Mesothelial cell of epicardium (in vitro differentiated cells): ENCODE measurements at regions not wholly inside any gene's neighbourhood (a gene's known extent, or its start where the extent isn't known, plus 50 kb on each side); places are given as distances from the start of the nearest gene placed in this dataset.

Source experiments
- DNase-seq, 2 experiments: peaks; one replicate each; pipeline ENCODE4 v3.0.0; 2021; ENCODE audit warnings: low spot score in 2 of 2; ENCODE audit not compliant: unreplicated experiment in 2 of 2
- H3K27ac Mint-ChIP-seq: 2 replicates; pipeline ENCODE4 v1.8.0; 2021; ENCODE audit warnings: mixed read lengths
- H3K27me3 Mint-ChIP-seq: 2 replicates; pipeline ENCODE4 v1.8.0; 2021; ENCODE audit warnings: low read depth, mixed read lengths
- H3K36me3 Mint-ChIP-seq: 2 replicates; pipeline ENCODE4 v1.8.0; 2021; ENCODE audit warnings: mixed read lengths
- H3K4me1 Mint-ChIP-seq: 2 replicates; pipeline ENCODE4 v1.8.0; 2021; ENCODE audit warnings: mixed read lengths
- H3K4me3 Mint-ChIP-seq: 2 replicates; pipeline ENCODE4 v1.8.0; 2021; ENCODE audit warnings: mild to moderate bottlenecking, moderate library complexity, mixed read lengths
- H3K9me3 Mint-ChIP-seq: 2 replicates; pipeline ENCODE4 v1.8.0; 2021; ENCODE audit warnings: mixed read lengths
- TF ChIP-seq, protein P1 (sequence below): fragments of 200-600 bp; sonication (generic); IDR thresholded peaks from one replicate; pipeline ENCODE4 v1.5.0; 2021; ENCODE audit warnings: antibody characterized with exemption; ENCODE audit not compliant: unreplicated experiment

DNA sequence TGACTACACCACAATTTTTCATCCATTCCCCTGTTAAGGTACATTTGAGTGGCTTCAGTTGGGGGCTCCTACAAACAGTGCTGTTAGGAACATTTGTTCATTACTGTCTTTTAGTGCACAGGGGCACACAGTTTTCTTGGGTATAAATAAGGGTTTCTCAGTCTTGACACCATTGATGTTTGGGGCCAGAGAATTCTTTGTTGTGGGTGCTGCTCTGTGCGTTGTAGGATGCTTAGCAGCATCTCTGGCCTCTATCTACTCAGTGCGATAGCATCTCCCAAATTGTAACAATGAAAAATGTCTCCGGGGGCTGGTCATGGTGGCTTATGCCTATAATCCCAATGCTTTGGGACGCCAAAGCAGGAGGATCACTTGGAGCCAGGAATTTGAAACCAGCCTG lies 153.0 kb upstream of the MYL2 start:
- H3K27me3 Mint-ChIP-seq, result peaks cover 2% of the 10 kb centered on the region
- H3K27ac Mint-ChIP-seq, result no peak overlapping the region

DNA sequence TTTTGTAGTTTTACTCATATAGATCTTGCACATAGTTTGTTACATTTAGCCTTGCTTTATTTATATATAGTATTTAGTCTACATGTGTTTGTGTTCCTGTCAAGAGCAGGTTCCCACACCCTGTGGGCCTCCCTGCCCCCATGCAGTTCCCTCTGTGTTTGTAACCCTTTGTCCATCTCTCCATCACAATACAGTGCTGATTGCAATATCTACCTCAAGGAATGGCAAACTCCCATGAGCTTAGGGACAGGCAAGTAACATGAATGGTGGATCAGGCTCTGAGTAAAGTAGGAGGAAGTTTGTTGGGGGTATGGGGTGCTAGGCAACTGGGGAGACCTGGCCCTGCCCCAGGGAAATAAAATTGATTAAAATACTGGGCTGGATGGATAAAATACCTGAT lies 151.9 kb upstream of the MYL2 start:
- H3K27me3 Mint-ChIP-seq, result no peaks in the 10 kb centered on the region
- H3K27ac Mint-ChIP-seq, result no peak overlapping the region
- H3K4me3 Mint-ChIP-seq, result no peak overlapping the region

More for the DNA sequence above, 153.0 kb upstream of the MYL2 start:
- no peak overlapping the region for H3K4me3 Mint-ChIP-seq
- TF ChIP-seq, protein P1, sequence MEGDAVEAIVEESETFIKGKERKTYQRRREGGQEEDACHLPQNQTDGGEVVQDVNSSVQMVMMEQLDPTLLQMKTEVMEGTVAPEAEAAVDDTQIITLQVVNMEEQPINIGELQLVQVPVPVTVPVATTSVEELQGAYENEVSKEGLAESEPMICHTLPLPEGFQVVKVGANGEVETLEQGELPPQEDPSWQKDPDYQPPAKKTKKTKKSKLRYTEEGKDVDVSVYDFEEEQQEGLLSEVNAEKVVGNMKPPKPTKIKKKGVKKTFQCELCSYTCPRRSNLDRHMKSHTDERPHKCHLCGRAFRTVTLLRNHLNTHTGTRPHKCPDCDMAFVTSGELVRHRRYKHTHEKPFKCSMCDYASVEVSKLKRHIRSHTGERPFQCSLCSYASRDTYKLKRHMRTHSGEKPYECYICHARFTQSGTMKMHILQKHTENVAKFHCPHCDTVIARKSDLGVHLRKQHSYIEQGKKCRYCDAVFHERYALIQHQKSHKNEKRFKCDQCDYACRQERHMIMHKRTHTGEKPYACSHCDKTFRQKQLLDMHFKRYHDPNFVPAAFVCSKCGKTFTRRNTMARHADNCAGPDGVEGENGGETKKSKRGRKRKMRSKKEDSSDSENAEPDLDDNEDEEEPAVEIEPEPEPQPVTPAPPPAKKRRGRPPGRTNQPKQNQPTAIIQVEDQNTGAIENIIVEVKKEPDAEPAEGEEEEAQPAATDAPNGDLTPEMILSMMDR, result no peak
- peaks cover 13% of the 10 kb centered on the region for H3K36me3 Mint-ChIP-seq
- no peak for DNase-seq
- H3K4me1 Mint-ChIP-seq, result peaks cover 4% of the 10 kb centered on the region
- peaks cover 14% of the 10 kb centered on the region for H3K9me3 Mint-ChIP-seq

DNA sequence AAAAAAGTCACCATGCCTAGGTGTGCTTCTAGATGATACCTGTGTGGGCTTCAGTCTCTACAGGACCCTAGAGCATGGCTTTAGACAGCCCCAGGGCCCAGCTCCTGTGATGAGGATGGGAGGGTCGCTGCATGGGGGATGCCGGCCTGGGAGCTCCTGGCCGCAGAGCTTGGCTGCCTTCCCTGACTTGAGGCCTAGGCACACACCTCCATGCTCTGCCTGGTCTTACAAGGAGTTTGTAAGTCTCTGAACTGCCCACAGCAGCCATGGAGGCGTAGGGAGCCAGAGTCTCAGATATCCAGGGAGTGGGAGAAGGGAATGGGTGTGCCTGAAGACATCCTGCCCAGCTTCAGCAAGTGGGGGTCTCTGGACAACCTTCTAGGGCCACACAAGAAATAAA lies 149.5 kb upstream of the MYL2 start:
- TF ChIP-seq, protein P1, result no peak
- Mint-ChIP-seq H3K36me3 (peaks cover 13% of the 10 kb centered on the region), H3K27ac (no peak overlapping the region), H3K4me1 (no peaks in the 10 kb centered on the region), H3K9me3 (peaks cover 14% of the 10 kb centered on the region), H3K4me3 (no peak overlapping the region), H3K27me3 (no peaks in the 10 kb centered on the region)
- no peak for DNase-seq

More for the DNA sequence above, 151.9 kb upstream of the MYL2 start:
- peaks cover 13% of the 10 kb centered on the region for H3K36me3 Mint-ChIP-seq
- H3K9me3 Mint-ChIP-seq, result peaks cover 14% of the 10 kb centered on the region
- H3K4me1 Mint-ChIP-seq, result peaks cover 4% of the 10 kb centered on the region
- TF ChIP-seq, protein P1, result no peak
- no peak for DNase-seq

DNA sequence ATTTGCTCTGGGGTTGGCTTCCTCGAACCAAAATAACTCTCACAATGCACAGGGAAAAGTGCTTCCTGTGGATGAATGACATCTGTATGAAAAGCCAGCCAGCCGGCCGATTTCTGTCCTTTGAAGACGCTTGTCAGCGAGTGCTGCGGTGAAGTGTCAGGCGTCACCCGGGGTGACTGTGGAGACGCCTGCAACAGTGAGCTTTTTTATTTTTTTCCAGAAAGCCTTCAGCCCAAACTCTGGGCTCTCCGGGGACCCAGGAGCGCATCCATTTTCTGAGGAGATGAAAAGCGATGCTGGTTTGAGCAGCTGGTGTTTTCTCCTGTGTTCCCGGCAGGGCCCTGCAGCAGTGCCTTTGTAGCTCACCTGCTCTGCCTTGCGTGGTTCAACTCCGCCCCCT lies 147.9 kb upstream of the MYL2 start:
- no peak for DNase-seq
- H3K27ac Mint-ChIP-seq, result no peak overlapping the region
- H3K4me1 Mint-ChIP-seq, result peaks cover 7% of the 10 kb centered on the region

DNA sequence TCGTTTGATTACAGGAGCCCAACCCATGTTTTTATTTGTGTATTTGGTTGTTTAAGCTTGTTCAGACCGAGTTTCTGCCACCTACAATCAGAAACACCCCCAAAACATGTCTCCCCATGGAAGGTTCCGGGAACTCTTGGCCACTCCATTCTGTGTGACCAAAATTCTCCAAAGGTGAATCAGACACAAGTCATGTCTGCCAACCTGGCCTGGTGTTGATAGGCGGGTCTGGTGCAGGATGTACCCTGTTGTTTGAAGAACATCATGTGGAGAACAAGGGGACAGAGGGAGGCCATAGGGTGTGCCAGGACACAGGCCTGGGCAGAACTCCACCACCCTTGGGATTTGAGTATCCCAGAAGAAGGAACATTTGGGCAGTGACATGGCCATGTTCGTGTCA lies 147.1 kb upstream of the MYL2 start:
- no peak for DNase-seq
- H3K36me3 Mint-ChIP-seq, result peaks cover 12% of the 10 kb centered on the region
- no peaks in the 10 kb centered on the region for H3K27me3 Mint-ChIP-seq
- TF ChIP-seq, protein P1, result no peak
- H3K9me3 Mint-ChIP-seq, result peaks cover 14% of the 10 kb centered on the region
- H3K4me1 Mint-ChIP-seq, result peaks cover 13% of the 10 kb centered on the region
- H3K27ac Mint-ChIP-seq, result no peak overlapping the region
- no peak overlapping the region for H3K4me3 Mint-ChIP-seq

More for the DNA sequence above, 147.9 kb upstream of the MYL2 start:
- no peaks in the 10 kb centered on the region for H3K27me3 Mint-ChIP-seq
- peaks cover 14% of the 10 kb centered on the region for H3K9me3 Mint-ChIP-seq
- peaks cover 13% of the 10 kb centered on the region for H3K36me3 Mint-ChIP-seq
- no peak overlapping the region for H3K4me3 Mint-ChIP-seq
- TF ChIP-seq, protein P1, result no peak
